ENCODE measurements at regions not wholly inside any gene's neighbourhood (a gene's known extent, or its start where the extent isn't known, plus 50 kb on each side); places are given as distances from the start of the nearest gene placed in this dataset.
A peak's percentile ranks its signal among the peaks of the same experiment; 100 is the strongest.
"Not testable (repeated sequence)": the region's sequence is repeated elsewhere in the genome, so short reads cannot be mapped to it uniquely, and the experiment has no call there.

DNA sequence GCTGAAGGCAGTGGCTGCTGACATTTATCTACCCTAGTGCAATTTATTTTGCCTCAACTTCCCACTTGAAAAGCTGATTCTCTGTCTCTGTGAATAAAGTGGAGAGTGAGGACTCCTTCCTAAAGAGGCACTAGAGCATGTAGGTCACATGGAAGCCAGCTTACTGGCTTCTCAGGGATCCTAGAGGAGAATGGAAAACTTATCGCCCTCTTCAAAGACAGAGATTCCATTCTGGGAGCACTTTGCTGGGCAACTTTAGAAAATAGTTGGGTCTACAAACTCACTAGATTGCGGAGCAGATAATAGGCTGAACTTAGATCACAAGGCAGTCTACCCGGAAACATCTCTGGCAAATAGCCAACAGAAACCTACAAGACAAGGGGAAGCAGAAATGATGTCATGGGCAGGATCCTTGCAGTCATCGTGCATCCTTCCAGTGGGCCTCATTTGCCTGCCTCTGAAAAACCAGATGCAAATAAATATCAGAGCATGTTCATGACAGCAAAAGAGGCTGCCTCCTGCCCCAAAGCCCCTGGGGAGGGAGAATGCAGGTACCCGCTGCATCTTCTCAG is 104.8 kb upstream of the BARHL2 start:
- no peaks in the 10 kb centered on the region for H3K36me3 ChIP-seq
- no peaks in the 10 kb centered on the region for H3K9me3 ChIP-seq
- H3K27me3 ChIP-seq: no peaks in the 10 kb centered on the region
- no peaks in the 10 kb centered on the region for H3K4me1 ChIP-seq
- 85 to 92% methylated on average over 5 of the region's 5 CpGs for WGBS, 2 donors
- TF ChIP-seq CTCF (IDR thresholded peaks at IDR 0.05) (no peak), EP300 (IDR thresholded peaks at IDR 0.05) (no peak), POLR2AphosphoS5 (IDR thresholded peaks at IDR 0.05) (no peak), POLR2A (IDR thresholded peaks at IDR 0.05) (no peak)
- H3K4me3 ChIP-seq: no peak overlapping the region
- H3K27ac ChIP-seq: no peak overlapping the region
- DNase-seq: no peak
- ATAC-seq (ENCODE audit: low FRiP score in 2 of 2): no peak

DNA sequence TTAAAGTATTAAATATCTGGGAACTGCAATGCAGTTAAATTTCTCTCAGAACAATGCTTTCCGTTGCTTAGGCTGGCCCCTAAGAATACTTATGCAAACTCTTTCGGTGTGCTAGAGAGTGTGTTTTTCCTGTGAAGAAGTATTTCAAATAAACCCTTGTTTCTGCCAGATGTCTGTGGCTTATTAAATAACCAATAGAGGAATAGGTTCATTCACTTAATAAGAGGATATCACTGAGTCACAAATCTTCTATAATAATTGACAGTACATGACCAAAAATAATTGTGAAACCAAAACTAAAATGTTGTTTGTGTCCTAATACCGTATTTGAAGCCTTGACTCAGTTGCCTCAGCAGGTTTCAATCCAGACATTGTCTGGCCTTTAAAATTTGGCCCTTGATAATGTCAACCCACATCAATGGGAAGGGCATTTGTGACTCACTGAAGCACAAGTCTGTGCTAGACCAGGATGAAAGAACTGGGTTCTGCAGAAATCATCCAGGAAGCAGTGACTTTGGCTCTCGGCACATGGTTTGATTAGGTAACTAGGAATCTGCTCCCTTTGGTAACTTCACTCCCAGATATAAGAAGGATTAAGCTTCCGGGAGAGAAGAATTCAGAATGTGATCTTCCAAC is 104.2 kb upstream of the BARHL2 start:
- no peak for DNase-seq
- no peak for TF ChIP-seq POLR2AphosphoS5 (IDR thresholded peaks at IDR 0.05)
- no peak for TF ChIP-seq CTCF (IDR thresholded peaks at IDR 0.05)
- no peak for TF ChIP-seq POLR2A (IDR thresholded peaks at IDR 0.05)
- TF ChIP-seq EP300 (IDR thresholded peaks at IDR 0.05): no peak
- Histone ChIP-seq H3K27me3 (no peaks in the 10 kb centered on the region), H3K9me3 (no peaks in the 10 kb centered on the region), H3K4me3 (no peak overlapping the region), H3K27ac (no peak overlapping the region), H3K4me1 (no peaks in the 10 kb centered on the region), H3K36me3 (no peaks in the 10 kb centered on the region)
- peak in 1 of 2 donors; percentile 16 for ATAC-seq (ENCODE audit: low FRiP score in 2 of 2)
- WGBS, 2 donors: 72 to 78% methylated on average over 5 of the region's 5 CpGs

- WGBS, 2 donors: 88 to 98% methylated on average over 2 of the region's 2 CpGs
- no peak for TF ChIP-seq POLR2A (IDR thresholded peaks at IDR 0.05)
- TF ChIP-seq EP300 (IDR thresholded peaks at IDR 0.05): no peak
- TF ChIP-seq CTCF (IDR thresholded peaks at IDR 0.05): no peak
- TF ChIP-seq POLR2AphosphoS5 (IDR thresholded peaks at IDR 0.05): no peak
- ATAC-seq (ENCODE audit: low FRiP score in 2 of 2) (no peak), DNase-seq (no peak)
- H3K36me3 ChIP-seq: no peaks in the 10 kb centered on the region
- H3K4me1 ChIP-seq: no peaks in the 10 kb centered on the region
- H3K4me3 ChIP-seq: no peak overlapping the region
- H3K27me3 ChIP-seq: no peaks in the 10 kb centered on the region
- H3K27ac ChIP-seq: no peak overlapping the region
- H3K9me3 ChIP-seq: no peaks in the 10 kb centered on the region
These were observed 103.6 kb upstream of the BARHL2 start for GRCh38 chr1:90820745-90821144.

DNA sequence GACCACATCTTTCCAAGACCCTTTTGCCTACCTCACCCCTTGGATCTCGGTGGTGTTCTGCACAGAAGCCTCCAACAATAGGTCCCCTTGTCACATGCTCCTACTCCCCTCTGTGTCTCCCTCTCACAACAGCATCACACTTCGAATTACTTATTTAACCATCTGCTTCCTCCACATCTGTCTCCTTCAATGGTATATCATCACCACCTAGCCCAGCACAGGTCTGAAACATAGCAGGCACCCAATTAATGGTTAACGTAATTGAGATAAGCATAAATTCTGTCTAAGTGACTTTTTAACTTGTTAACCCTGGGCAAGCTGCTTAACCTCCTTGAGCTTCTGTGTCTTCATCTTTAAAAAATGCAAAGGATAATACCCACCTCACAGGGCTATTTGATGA is 100.3 kb upstream of the BARHL2 start:
- H3K27ac ChIP-seq: no peak overlapping the region
- H3K9me3 ChIP-seq: no peaks in the 10 kb centered on the region
- DNase-seq (no peak), ATAC-seq (ENCODE audit: low FRiP score in 2 of 2) (no peak)
- 67 to 82% methylated on average over 2 to 3 of the region's 3 CpGs for WGBS, 2 donors
- H3K27me3 ChIP-seq: no peaks in the 10 kb centered on the region
- no peaks in the 10 kb centered on the region for H3K4me1 ChIP-seq
- TF ChIP-seq EP300 (IDR thresholded peaks at IDR 0.05) (no peak), POLR2AphosphoS5 (IDR thresholded peaks at IDR 0.05) (no peak), POLR2A (IDR thresholded peaks at IDR 0.05) (no peak), CTCF (IDR thresholded peaks at IDR 0.05) (no peak)
- no peaks in the 10 kb centered on the region for H3K36me3 ChIP-seq
- H3K4me3 ChIP-seq: no peak overlapping the region

DNA sequence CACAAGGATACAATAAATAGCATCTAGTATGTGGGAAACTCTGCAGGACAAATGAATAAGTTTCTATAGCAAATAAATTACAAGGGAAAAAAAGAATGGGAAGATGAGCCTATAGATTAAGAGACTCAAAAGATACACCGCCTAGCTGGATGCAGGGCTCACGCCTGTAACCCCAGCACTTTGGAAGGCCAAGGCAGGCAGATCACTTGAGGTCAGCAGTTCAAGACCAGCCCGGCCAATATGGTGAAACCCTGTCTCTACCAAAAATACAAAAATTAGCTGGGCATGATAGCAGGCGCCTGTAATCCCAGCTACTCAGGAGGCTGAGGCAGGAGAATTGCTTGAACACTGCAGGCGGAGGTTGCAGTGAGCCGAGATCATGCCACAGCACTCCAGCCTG is 95.1 kb upstream of the BARHL2 start:
- H3K4me1 ChIP-seq; H3K4me3 ChIP-seq; H3K27me3 ChIP-seq; DNase-seq; H3K27ac ChIP-seq; H3K9me3 ChIP-seq; H3K36me3 ChIP-seq; ATAC-seq (ENCODE audit: low FRiP score in 2 of 2): not testable (repeated sequence)
- WGBS, 2 donors: 75 to 83% methylated on average over 6 of the region's 6 CpGs

GRCh38 chr1:90811444-90811950 is 94.4 kb upstream of the BARHL2 start:
- H3K9me3 ChIP-seq; ATAC-seq (ENCODE audit: low FRiP score in 2 of 2); H3K4me3 ChIP-seq; H3K27me3 ChIP-seq; H3K27ac ChIP-seq; H3K36me3 ChIP-seq; H3K4me1 ChIP-seq; DNase-seq: not testable (repeated sequence)
- WGBS, 2 donors: 72 to 80% methylated on average over 3 to 5 of the region's 5 CpGs

All from upper lobe of left lung (tissue), 6 donors.